ENCODE measurements at regions not wholly inside any gene's neighbourhood (a gene's known extent, or its start where the extent isn't known, plus 50 kb on each side); places are given as distances from the start of the nearest gene placed in this dataset.
"Not testable (repeated sequence)": the region's sequence is repeated elsewhere in the genome, so short reads cannot be mapped to it uniquely, and the experiment has no call there.

DNA sequence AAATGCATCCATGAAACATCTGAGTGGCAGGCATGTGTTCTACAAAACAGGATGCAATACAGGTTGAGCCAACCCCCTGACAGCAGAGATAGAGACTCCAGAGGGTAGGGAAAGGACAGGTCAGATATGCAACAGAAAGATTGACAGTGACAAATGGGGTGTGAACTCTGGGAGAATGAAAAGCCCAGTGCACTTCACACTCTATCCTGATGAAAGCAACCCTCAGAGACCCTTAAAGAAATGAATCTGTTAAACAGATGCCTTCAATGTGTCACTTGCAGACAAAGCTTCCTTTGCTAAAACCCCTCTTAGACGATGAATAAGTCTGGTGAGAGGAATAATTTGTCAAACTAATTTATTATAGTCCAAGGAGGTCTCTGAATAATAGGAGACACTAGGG lies 89.9 kb downstream of the RFPL4B start:
- in situ Hi-C loops (cut with HindIII; ENCODE audit: low sequenced_read_pairs) = no loop called here
- no peak overlapping the region for H3K4me3 ChIP-seq (ENCODE audit: low read depth, low read length)
- DNase-seq (ENCODE audit: low read depth, low spot score) = no peak
- TF ChIP-seq, protein P1, sequence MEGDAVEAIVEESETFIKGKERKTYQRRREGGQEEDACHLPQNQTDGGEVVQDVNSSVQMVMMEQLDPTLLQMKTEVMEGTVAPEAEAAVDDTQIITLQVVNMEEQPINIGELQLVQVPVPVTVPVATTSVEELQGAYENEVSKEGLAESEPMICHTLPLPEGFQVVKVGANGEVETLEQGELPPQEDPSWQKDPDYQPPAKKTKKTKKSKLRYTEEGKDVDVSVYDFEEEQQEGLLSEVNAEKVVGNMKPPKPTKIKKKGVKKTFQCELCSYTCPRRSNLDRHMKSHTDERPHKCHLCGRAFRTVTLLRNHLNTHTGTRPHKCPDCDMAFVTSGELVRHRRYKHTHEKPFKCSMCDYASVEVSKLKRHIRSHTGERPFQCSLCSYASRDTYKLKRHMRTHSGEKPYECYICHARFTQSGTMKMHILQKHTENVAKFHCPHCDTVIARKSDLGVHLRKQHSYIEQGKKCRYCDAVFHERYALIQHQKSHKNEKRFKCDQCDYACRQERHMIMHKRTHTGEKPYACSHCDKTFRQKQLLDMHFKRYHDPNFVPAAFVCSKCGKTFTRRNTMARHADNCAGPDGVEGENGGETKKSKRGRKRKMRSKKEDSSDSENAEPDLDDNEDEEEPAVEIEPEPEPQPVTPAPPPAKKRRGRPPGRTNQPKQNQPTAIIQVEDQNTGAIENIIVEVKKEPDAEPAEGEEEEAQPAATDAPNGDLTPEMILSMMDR (IDR thresholded peaks at IDR 0.05; ENCODE audit: low read depth, low read length) = no peak

GRCh38 chr6:112439010-112439409 lies 91.9 kb downstream of the RFPL4B start:
- in situ Hi-C loops (cut with HindIII; ENCODE audit: low sequenced_read_pairs) = no loop called here
- H3K4me3 ChIP-seq (ENCODE audit: low read depth, low read length) = no peak overlapping the region
- DNase-seq (ENCODE audit: low read depth, low spot score) = no peak
- TF ChIP-seq, protein P1 (IDR thresholded peaks at IDR 0.05; ENCODE audit: low read depth, low read length) = no peak

- in situ Hi-C loops (cut with HindIII; ENCODE audit: low sequenced_read_pairs) = no loop called here
- no peak overlapping the region for H3K4me3 ChIP-seq (ENCODE audit: low read depth, low read length)
- no peak for DNase-seq (ENCODE audit: low read depth, low spot score)
- TF ChIP-seq, protein P1 (IDR thresholded peaks at IDR 0.05; ENCODE audit: low read depth, low read length) = no peak
Observed at GRCh38 chr6:112439432-112439831, 92.3 kb downstream of the RFPL4B start.

GRCh38 chr6:112441607-112442006 lies 94.5 kb downstream of the RFPL4B start:
- no peak overlapping the region for H3K4me3 ChIP-seq (ENCODE audit: low read depth, low read length)
- DNase-seq (ENCODE audit: low read depth, low spot score) = no peak
- TF ChIP-seq, protein P1 (IDR thresholded peaks at IDR 0.05; ENCODE audit: low read depth, low read length) = no peak
- in situ Hi-C loops (cut with HindIII; ENCODE audit: low sequenced_read_pairs) = no loop called here

DNA sequence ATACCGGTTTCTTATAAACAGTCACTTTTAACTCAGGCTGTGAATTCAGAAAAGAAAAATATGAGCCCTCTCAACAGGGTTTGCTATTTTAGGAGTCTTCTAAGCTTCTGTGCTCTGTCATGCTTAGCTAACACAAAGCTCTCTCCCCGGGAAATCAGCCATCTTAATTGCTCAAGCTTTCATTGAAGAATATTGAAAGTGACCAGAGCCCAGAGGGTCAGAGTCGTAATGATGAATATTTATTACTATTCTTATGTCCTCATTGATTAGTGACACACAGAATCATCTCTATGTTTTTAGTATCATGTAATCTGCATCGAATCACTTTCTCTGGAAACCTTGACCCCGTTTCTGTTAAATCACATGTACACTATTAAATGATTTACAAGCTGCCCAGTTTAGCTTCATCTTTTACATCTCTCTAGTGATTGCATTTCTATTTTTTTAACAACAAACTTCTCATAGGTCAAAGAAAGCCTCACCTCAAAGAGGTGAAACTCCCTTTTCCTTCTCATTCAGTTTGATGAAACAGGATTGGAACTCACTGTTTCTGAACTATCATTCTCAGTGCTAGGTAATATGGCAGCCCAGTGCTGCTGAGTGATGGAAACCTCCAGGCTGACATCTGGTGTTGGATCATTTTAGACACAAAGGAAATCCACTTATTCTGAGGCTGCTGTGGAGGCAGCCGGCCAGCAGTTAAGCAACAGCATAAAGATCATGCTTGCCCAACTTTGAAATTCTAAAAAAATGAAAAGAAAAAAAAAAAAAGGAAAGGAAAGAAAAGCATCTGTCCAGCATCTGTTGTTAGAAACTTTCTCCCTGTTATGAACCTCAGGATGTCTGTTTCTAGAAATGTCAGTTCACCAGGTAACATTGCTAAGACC lies 96.3 kb downstream of the RFPL4B start:
- in situ Hi-C loops (cut with HindIII; ENCODE audit: low sequenced_read_pairs) = no loop called here
- H3K4me3 ChIP-seq (ENCODE audit: low read depth, low read length) = no peak overlapping the region
- TF ChIP-seq, protein P1 (IDR thresholded peaks at IDR 0.05; ENCODE audit: low read depth, low read length) = no peak
- DNase-seq (ENCODE audit: low read depth, low spot score) = peak; percentile 44

DNA sequence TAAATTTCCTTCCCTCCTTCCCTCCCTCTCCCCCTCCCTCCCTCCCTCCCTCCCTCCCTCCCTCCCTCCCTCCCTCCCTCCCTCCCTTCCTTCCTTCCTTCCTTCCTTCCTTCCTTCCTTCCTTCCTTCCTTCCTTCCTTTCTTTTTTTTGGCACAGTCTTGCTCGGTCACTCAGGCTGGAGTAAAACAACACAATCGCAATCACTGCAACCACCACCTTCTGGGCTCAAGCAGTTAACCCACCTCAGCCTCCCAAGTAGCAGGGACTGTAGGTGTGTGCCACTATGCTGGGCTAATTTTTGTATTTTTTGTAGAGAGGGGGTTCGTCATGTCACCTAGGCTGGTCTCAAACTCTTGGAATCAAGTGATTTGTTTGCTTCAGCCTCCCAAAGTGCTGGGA lies 101.7 kb downstream of the RFPL4B start:
- DNase-seq (ENCODE audit: low read depth, low spot score); H3K4me3 ChIP-seq (ENCODE audit: low read depth, low read length); in situ Hi-C loops (cut with HindIII; ENCODE audit: low sequenced_read_pairs): not testable (repeated sequence)

DNA sequence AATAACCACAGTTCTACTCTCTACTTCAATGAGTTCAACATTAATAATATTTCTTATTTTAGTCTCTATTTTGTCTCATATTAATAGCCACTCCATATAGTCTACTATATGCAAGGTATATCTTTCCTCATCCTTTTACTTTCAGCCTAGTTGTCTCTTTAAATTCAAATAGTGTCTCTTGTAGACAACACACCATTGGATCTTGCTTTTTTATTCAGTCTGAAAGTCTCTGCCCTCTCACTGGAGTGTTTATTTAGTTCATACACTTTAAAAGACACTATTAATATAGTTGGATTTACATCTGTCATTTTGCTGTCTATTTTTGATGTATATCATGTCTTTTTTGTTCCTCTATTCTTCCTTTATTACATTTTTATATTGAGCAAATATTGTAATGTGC lies 103.5 kb downstream of the RFPL4B start:
- DNase-seq (ENCODE audit: low read depth, low spot score) = no peak
- in situ Hi-C loops (cut with HindIII; ENCODE audit: low sequenced_read_pairs) = no loop called here
- TF ChIP-seq, protein P1 (IDR thresholded peaks at IDR 0.05; ENCODE audit: low read depth, low read length) = no peak
- no peak overlapping the region for H3K4me3 ChIP-seq (ENCODE audit: low read depth, low read length)

All from astrocyte of the spinal cord (primary cell).